ENCODE measurements at regions not wholly inside any gene's neighbourhood (a gene's known extent, or its start where the extent isn't known, plus 50 kb on each side); places are given as distances from the start of the nearest gene placed in this dataset.

- no peak; the same call in 2 of the 3 replicates for ATAC-seq
- TF ChIP-seq CSDC2 (CRISPR knock-in tag; IDR thresholded peaks at IDR 0.05) (no peak), OSR1 (CRISPR knock-in tag; IDR thresholded peaks at IDR 0.05) (no peak), PATZ1 (CRISPR knock-in tag; IDR thresholded peaks at IDR 0.05; ENCODE audit: borderline replicate concordance) (no peak), POU6F1 (CRISPR knock-in tag; IDR thresholded peaks at IDR 0.05; ENCODE audit: borderline replicate concordance, low read depth) (no peak), ISL1 (CRISPR knock-in tag; IDR thresholded peaks at IDR 0.05) (no peak), ZFP3 (CRISPR knock-in tag; IDR thresholded peaks at IDR 0.05) (no peak)
These were observed 93.8 kb downstream of the RIN2 start for GRCh38 chr20:19851861-19852260.

GRCh38 chr20:19855416-19855815 is 97.4 kb downstream of the RIN2 start:
- TF ChIP-seq ZFP30 (CRISPR knock-in tag; IDR thresholded peaks at IDR 0.05) (no peak), TOX (CRISPR knock-in tag; IDR thresholded peaks at IDR 0.05; ENCODE audit: borderline replicate concordance) (no peak), OSR1 (CRISPR knock-in tag; IDR thresholded peaks at IDR 0.05) (no peak), PATZ1 (CRISPR knock-in tag; IDR thresholded peaks at IDR 0.05; ENCODE audit: borderline replicate concordance) (no peak), POU6F1 (CRISPR knock-in tag; IDR thresholded peaks at IDR 0.05; ENCODE audit: borderline replicate concordance, low read depth) (no peak), ZNF8 (CRISPR knock-in tag; IDR thresholded peaks at IDR 0.05) (no peak), TCF4 (CRISPR knock-in tag; IDR thresholded peaks at IDR 0.05; ENCODE audit: borderline replicate concordance) (no peak), ZNF70 (CRISPR knock-in tag; IDR thresholded peaks at IDR 0.05) (no peak)
- ATAC-seq: no peak

GRCh38 chr20:19858466-19859371 is 100.7 kb downstream of the RIN2 start:
- no peak for TF ChIP-seq ZFP30 (CRISPR knock-in tag; IDR thresholded peaks at IDR 0.05)
- TF ChIP-seq TSHZ2 (CRISPR knock-in tag; IDR thresholded peaks at IDR 0.05): no peak
- no peak for TF ChIP-seq ZFP3 (CRISPR knock-in tag; IDR thresholded peaks at IDR 0.05)
- TF ChIP-seq ISL1 (CRISPR knock-in tag; IDR thresholded peaks at IDR 0.05): no peak
- no peak for TF ChIP-seq ZNF70 (CRISPR knock-in tag; IDR thresholded peaks at IDR 0.05)
- TF ChIP-seq CSDC2 (CRISPR knock-in tag; IDR thresholded peaks at IDR 0.05): no peak
- no peak for TF ChIP-seq TCF4 (CRISPR knock-in tag; IDR thresholded peaks at IDR 0.05; ENCODE audit: borderline replicate concordance)
- TF ChIP-seq SNAI2 (CRISPR knock-in tag; IDR thresholded peaks at IDR 0.05): no peak
- TF ChIP-seq TOX (CRISPR knock-in tag; IDR thresholded peaks at IDR 0.05; ENCODE audit: borderline replicate concordance): no peak
- ATAC-seq: no peak

GRCh38 chr20:19859444-19859843 is 101.4 kb downstream of the RIN2 start:
- TF ChIP-seq CSDC2 (CRISPR knock-in tag; IDR thresholded peaks at IDR 0.05) (no peak), PATZ1 (CRISPR knock-in tag; IDR thresholded peaks at IDR 0.05; ENCODE audit: borderline replicate concordance) (no peak)

More at GRCh38 chr20:19859444-19859843, 101.4 kb downstream of the RIN2 start:
- ATAC-seq: no peak
